ENCODE measurements at regions not wholly inside any gene's neighbourhood (a gene's known extent, or its start where the extent isn't known, plus 50 kb on each side); places are given as distances from the start of the nearest gene placed in this dataset.

GRCh38 chr3:99477650-99478049, 160.7 kb upstream of the COL8A1 start:
- intact Hi-C loops (cut with DNase I), result no loop called here
- Histone ChIP-seq H3K9me3 (no peaks in the 10 kb centered on the region), H3K27me3 (ENCODE audit: low read depth) (no peaks in the 10 kb centered on the region), H3K36me3 (no peaks in the 10 kb centered on the region), H3K27ac (no peak overlapping the region), H3K4me3 (no peak overlapping the region), H3K4me1 (no peaks in the 10 kb centered on the region)
- DNase-seq (no peak), ATAC-seq (no peak)
- no peak for TF ChIP-seq CTCF (IDR thresholded peaks at IDR 0.05)

- Histone ChIP-seq H3K4me3 (no peak overlapping the region), H3K4me1 (no peaks in the 10 kb centered on the region), H3K27ac (no peak overlapping the region), H3K27me3 (ENCODE audit: low read depth) (no peaks in the 10 kb centered on the region), H3K36me3 (no peaks in the 10 kb centered on the region), H3K9me3 (no peaks in the 10 kb centered on the region)
- intact Hi-C loops (cut with DNase I), result no loop called here
- DNase-seq (no peak), ATAC-seq (no peak)
- no peak for TF ChIP-seq CTCF (IDR thresholded peaks at IDR 0.05)
These were observed 163.2 kb upstream of the COL8A1 start for GRCh38 chr3:99475229-99475628.

GRCh38 chr3:99474776-99475175, 163.6 kb upstream of the COL8A1 start:
- Histone ChIP-seq H3K27ac (no peak overlapping the region), H3K36me3 (no peaks in the 10 kb centered on the region), H3K27me3 (ENCODE audit: low read depth) (no peaks in the 10 kb centered on the region), H3K9me3 (no peaks in the 10 kb centered on the region), H3K4me1 (no peaks in the 10 kb centered on the region), H3K4me3 (no peak overlapping the region)
- no peak for DNase-seq
- no peak for ATAC-seq
- no peak for TF ChIP-seq CTCF (IDR thresholded peaks at IDR 0.05)
- intact Hi-C loops (cut with DNase I), result no loop called here

GRCh38 chr3:99473321-99473751, 165.1 kb upstream of the COL8A1 start:
- H3K27me3 ChIP-seq (ENCODE audit: low read depth), result no peaks in the 10 kb centered on the region
- H3K36me3 ChIP-seq, result no peaks in the 10 kb centered on the region
- no peaks in the 10 kb centered on the region for H3K4me1 ChIP-seq
- DNase-seq (no peak), ATAC-seq (no peak)
- no peak for TF ChIP-seq CTCF (IDR thresholded peaks at IDR 0.05)
- H3K4me3 ChIP-seq, result no peak overlapping the region
- intact Hi-C loops (cut with DNase I), result no loop called here
- H3K9me3 ChIP-seq, result no peaks in the 10 kb centered on the region
- H3K27ac ChIP-seq, result no peak overlapping the region

- intact Hi-C loops (cut with DNase I), result no loop called here
- H3K4me1 ChIP-seq, result no peaks in the 10 kb centered on the region
- TF ChIP-seq CTCF (IDR thresholded peaks at IDR 0.05), result no peak
- H3K27me3 ChIP-seq (ENCODE audit: low read depth), result no peaks in the 10 kb centered on the region
- H3K9me3 ChIP-seq, result no peaks in the 10 kb centered on the region
- H3K4me3 ChIP-seq, result no peak overlapping the region
- H3K27ac ChIP-seq, result no peak overlapping the region
- DNase-seq, result no peak
- ATAC-seq, result no peak
- no peaks in the 10 kb centered on the region for H3K36me3 ChIP-seq
These were observed 166.0 kb upstream of the COL8A1 start for GRCh38 chr3:99472385-99472784.
